Keratinocyte (primary cell): ENCODE measurements at regions not wholly inside any gene's neighbourhood (a gene's known extent, or its start where the extent isn't known, plus 50 kb on each side); places are given as distances from the start of the nearest gene placed in this dataset.

Source experiments
- CTCF ChIP-seq, 3 experiments: IDR thresholded peaks in 1 of 3; conservative IDR thresholded peaks in 1 of 3; optimal IDR thresholded peaks in 1 of 3; 2 replicates in 2 of 3; 3 replicates in 1 of 3; pipeline versions ENCODE3 to v1.5.1; 2011; ENCODE audit warnings: low read length in 3 of 3, mild to moderate bottlenecking in 3 of 3, moderate library complexity in 2 of 3, control low read depth in 1 of 3, inconsistent platforms in 1 of 3; ENCODE audit not compliant: insufficient read depth in 2 of 3; ENCODE audit errors: extremely low read depth in 1 of 3
- EZH2 ChIP-seq: IDR thresholded peaks from one replicate; pipeline ENCODE4 v1.6.1; 2012; ENCODE audit warnings: inconsistent platforms, mild to moderate bottlenecking, low read length, moderate library complexity

- TF ChIP-seq CTCF (optimal IDR thresholded peaks at IDR 0.05 in 1 of 3, IDR thresholded peaks at IDR 0.05 in 1 of 3, conservative IDR thresholded peaks at IDR 0.05 in 1 of 3; ENCODE audit: extremely low read depth in 1 of 3, insufficient read depth in 2 of 3, low read length in 3 of 3) (no peak), EZH2 (no peak)
Measured at GRCh38 chr4:106766519-106766918, 269.6 kb downstream of the DKK2 start.
